Activated T-cell treated with anti-CD3 and anti-CD28 coated beads for 24 hours (primary cell): ENCODE measurements at regions not wholly inside any gene's neighbourhood (a gene's known extent, or its start where the extent isn't known, plus 50 kb on each side); places are given as distances from the start of the nearest gene placed in this dataset.

Source experiments
- DNase-seq: peaks from one replicate; pipeline ENCODE4 v3.0.0-alpha.2; 2020; ENCODE audit warnings: low read depth

DNA sequence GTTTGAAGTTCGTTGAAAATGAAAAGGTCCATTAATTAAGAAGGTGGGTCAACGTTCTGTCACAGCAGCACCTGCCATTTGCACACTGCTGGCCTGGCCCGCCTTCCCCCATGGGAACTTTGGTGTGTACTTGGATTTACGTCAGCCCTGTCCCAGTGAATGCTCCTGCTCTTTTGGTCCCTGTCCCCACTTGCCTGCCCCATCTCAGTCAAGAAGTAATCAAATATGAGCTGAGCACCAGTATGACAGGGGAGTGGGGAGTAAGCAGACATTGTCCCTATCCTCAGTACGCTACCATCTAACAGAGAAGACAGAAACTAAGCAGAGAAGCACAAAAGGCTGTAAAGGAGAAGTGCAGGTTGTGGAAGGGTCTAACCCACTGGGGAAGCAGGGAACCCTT is 65.1 kb downstream of the SLC4A3 start:
- DNase-seq = no peak

DNA sequence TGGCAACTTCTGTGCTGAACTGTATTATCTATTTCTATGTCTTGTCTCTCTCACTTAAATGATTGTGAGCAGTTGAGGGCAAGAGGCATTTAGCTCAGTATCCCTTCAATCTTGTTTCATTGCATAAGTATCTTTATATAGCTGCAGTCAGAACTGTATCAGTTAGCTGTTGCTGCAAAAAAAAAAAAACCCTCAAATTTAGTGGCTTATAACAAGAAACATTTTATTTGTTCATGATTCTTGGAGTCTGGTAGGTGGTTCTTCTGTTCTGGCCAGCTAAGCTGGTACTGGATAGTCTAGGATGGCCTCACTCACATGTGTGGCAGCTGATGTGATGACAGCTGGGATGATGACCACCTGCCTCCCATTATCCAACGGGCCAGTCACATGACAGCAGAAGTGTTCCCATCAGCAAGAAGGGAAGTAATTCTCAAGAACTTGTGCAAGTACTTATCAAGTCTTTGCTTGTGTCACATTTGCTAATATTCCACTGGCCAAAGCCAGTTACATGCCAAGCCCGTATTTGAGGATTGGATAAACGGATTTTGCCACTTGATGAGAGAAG is 67.8 kb downstream of the SLC4A3 start:
- no peak for DNase-seq

DNA sequence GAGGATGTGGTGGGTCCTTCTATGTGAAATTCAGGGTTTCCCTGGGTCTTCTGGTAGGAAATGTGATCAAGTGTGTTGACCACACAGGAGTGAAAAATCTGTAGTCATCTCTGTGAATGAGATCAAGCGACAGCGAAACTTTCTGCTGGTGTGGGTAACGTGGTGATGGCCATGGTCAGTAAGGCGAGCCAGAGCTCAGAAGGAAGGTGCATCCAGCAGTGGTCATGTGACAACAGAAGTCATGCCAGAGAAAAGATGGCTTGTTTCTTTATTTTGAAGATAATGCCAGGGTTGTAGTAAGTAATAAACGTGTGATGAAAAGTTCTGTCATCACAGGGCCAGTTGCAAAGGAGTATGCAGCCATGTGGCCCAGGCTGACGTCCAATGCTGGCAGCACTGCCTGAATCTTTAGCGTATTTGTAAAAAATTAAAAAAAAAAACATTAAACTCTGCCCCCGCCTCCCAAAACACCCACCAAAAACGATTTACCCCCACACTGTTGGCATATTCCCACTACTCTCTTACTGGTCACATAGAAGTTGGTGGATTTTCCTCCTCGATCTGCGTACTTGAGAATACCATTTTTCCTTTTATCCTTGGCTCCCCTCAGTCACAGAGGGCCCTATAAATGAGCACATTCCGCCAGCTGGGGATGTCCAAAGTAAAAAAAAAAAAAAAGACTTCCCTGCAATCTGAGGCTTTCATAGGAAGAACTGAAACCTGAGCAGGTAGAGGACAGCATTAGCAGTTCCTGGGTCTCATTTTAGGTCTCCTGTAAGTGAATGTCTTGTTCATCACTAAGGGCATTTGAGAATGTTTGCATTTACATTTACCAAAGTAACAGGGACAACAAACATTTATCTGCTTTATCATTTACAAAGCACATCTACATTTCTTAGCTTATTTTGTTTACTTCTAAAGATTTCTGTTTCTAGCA is 70.6 kb downstream of the SLC4A3 start:
- no peak for DNase-seq

GRCh38 chr2:219698748-219699439 is 71.5 kb downstream of the SLC4A3 start:
- DNase-seq = no peak

GRCh38 chr2:219699440-219699821 is 72.0 kb downstream of the SLC4A3 start:
- no peak for DNase-seq

DNA sequence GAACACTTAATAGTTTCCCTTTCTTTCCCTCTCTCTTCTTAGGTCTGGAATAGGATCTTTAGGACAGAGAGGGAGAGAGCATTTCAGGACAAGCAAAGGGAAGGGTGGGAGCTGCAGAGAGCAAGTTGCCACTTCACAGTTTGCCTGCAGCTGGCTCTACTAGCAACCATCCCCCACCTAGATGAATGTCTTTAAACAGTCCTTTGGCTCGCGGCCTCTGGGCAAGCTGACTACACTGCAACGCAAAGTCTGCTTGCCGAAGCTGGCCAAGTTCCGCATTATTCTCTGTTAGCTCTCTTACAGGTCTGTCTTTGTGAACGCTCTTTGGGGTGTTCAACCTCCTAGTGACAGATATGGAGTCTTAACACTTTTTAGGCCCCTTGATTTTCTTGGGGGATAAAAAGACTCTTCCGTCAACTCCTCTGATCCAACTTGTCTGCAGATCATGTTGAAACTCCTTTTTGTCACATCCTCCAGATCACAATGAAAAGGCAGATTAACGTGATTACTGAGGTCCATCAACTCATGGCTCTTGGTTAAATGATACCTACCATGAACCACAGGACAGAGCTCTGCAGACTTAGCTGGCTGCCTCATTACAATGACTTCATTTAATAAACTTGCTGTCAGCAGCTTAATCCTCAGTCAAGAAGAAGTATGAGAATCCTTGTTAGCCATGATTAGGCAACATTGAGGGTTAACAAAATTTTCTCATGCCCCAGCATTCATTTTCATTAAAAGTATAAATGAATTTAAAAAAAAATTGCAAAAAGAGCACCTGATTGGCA is 74.6 kb downstream of the SLC4A3 start:
- no peak for DNase-seq

DNA sequence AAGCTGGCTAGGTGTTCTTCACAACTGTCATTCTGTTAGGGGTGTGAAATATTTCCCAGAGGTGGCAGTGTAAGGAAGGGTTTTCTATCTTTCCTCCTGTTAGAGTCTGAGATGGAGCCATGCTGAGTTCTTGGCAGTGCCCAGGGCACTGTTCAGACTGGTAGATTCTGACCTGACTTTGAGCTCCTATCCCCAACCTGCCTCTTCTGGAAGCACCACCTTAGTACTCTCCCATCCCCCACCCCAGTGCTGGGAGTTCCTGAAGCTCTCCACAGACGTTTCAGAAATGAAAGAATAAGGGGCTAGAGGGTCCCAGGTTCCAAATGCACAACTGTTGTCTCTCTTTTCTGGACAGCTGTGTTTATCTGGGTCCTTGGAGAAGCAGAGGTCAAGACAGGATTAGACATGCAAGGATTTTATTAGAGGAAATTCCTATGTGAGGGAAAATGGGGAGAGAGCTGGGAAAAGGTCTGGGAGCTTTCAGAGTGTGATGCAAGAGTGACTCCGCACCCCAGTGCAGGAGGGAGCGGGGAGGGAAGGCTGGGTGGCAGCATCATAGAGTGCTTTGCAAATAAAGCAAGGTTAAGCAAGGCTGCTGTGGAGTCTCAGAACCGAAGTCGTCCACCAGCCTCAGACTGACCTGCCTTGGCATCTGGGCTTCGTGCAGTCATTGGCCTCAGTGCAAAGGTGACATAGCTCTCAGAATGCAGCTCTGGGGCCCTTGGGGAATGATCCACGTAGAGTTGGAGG is 75.5 kb downstream of the SLC4A3 start:
- DNase-seq = no peak

DNA sequence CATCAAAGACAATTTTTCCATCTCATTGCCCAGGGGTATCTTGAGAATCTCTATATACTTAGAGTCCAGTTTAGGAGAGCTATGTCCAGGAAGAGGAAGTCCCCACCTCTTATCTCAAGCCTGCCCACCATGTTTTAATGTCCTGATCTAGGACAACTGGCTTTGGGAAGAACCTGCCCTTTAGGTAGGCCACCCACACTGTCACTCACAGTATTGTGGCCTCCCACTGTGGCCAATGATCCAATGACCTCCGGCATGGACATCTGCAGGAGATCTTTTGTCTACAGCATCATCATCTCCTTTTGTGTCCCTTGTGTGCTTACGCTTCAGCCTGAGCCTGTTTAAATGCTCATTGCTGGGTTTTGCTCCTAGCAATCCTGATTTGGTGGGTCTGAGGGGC is 77.4 kb downstream of the SLC4A3 start:
- no peak for DNase-seq

DNA sequence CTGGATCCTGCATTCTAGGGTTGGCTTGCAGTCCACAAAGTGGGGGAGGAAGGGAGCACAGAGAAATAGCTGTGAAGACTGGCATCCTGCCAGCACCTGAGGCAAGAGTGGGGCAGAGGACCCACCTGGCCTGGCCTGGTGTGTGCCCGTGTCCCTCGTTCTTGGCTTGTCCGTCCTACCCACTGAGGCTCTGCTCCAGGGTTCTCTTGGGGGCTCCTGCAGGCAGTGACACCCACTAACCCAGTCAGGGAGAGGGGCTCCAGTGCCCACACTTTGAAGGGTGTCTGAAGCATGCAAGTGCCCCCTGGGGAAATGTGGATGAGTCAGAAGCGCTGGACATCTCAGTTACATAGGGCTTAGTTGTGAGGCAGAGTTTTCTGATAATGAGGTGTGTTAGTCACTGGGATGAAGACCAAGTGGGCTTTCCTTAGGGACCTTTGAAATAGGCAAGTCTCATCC is 79.4 kb downstream of the SLC4A3 start:
- no peak for DNase-seq

GRCh38 chr2:219707496-219708285 is 80.3 kb downstream of the SLC4A3 start:
- no peak for DNase-seq

DNA sequence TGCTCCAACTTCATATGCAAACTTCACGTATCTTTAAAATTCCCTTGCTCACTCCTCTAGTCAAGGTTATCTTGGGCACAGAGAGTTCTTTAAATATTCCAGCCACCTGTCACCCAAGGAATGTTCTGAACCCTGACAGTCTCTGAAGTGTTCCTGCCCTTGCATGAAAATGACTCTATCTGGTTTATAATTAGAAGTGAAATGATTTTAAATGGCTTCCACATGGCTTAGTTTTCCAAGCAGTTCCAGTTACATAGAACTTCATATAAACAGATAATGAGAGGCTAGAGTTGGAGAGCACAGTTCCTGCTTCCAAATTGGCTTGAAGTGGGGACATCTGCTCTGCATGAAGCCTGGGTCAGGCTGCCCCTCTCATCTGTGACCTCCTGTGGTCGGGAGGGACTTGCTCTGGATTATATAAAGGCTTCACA is 81.9 kb downstream of the SLC4A3 start:
- no peak for DNase-seq

DNA sequence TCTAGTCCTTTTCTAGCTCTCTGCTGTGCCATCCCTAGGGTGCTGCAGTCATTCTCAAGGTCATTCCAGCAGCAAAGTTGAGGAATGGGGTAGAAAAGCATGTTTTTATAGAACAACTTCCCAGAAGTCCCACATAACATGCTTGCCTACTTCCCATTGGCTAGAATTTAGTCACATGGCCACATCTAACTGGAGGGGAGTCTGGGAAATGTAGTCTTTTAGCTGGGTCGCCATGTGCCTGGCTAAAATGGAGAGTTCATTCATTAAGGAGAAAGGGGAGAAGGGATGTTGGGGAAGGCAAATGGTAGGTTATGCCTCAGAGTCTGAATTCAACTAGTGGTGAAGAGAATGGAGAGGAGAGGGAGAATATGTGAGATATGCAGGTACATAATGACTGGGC is 85.7 kb downstream of the SLC4A3 start:
- DNase-seq = no peak

GRCh38 chr2:219714681-219715400 is 87.4 kb downstream of the SLC4A3 start:
- no peak for DNase-seq

DNA sequence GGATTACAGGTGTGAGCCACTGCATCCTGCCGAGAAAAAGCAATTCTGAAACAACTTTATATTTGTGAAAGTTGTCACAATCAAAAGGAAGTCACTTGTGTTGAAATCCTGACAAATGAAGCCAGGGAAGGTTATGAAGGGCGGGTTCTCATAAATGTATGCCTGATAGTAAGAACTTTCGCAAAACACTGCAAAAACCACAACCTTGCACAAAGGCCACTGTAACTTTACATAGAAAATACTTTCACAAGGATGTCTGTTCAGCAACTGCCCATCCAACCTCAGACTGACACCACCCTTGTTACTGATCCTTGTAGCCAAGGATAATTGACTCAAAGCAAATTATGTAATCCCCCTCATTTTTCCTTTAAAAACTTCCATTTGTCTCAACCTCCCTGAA is 90.6 kb downstream of the SLC4A3 start:
- no peak for DNase-seq

DNA sequence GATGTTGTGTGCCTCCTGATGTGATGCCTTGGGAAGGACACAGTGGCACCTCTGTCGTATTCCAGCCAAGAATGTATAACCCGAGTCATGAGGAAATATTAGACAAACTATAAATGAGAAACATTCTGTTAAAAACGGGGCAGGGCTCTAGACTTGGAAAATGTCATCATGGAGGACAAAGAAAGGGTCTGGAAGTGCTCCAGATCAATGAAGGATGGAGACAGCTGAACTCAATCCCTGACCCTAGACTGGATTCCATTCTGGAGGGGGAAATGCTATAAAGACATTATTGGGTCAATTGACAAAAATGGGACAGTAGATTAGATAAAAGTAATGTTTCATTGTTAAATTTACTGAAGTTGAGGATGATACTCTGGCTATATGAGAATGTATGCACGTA is 92.1 kb downstream of the SLC4A3 start:
- no peak for DNase-seq

GRCh38 chr2:219720956-219721355 is 93.5 kb downstream of the SLC4A3 start:
- DNase-seq = no peak

- DNase-seq = no peak
Measured at GRCh38 chr2:219722276-219722879, 94.9 kb downstream of the SLC4A3 start.

DNA sequence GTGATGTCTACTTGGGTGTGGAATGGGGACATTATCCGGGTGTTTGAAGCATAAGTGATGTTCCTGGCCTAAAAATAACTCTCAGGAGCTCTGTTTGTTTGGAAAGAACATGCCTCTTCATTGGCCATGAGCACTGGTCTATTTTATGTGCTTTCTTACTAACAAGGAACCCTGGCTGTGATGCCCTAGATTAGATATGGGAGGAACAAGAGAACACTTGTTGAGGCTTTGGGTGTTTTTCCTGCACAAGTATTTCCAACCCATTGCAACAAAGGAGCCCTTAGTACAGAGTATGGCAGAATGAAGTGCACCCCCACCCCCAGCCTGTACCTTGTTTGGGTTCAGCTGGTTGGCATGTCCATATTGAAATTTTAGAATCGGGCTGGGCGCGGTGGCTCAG is 95.9 kb downstream of the SLC4A3 start:
- no peak for DNase-seq

DNA sequence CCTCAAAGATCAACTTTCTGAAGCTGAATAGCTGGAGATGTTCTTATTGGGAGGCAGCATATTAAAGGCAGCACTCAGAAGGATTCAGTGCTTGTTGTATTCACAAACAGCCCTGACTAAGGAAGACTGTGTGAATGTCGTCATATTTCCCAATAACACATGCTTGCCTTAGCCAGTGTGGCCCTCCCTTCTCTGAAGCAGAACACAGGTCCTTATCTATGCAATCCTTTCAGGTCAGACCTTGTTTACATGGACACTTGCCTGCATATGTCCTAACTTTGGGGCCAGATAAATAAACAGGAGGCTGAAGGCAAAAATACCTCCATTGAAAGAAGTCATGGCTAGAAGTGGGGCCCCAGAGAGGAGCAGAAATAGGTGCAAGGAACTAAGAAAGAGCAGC is 97.2 kb downstream of the SLC4A3 start:
- no peak for DNase-seq

- DNase-seq = no peak
Measured at GRCh38 chr2:219726916-219727315, 99.5 kb downstream of the SLC4A3 start.
